ENCODE measurements at regions not wholly inside any gene's neighbourhood (a gene's known extent, or its start where the extent isn't known, plus 50 kb on each side); places are given as distances from the start of the nearest gene placed in this dataset.
A peak's percentile ranks its signal among the peaks of the same experiment; 100 is the strongest.

- no peaks in the 10 kb centered on the region for H3K9me2 ChIP-seq (replicated peaks; ENCODE audit: low read depth, low read length)
- H3K4me1 ChIP-seq (ENCODE audit: insufficient read depth, low read length, poor library complexity, severe bottlenecking) = no peaks in the 10 kb centered on the region
- no peaks in the 10 kb centered on the region for H3F3A ChIP-seq (ENCODE audit: low read depth)
- H3K4me2 ChIP-seq (ENCODE audit: low read depth, low read length, poor library complexity, severe bottlenecking) = no peak overlapping the region
- H3K27me3 ChIP-seq (ENCODE audit: insufficient read depth, low read length, poor library complexity, severe bottlenecking) = no peaks in the 10 kb centered on the region
- H3K4me3 ChIP-seq (ENCODE audit: low read length, poor library complexity, severe bottlenecking) = no peak overlapping the region
- no peaks in the 10 kb centered on the region for H3K36me3 ChIP-seq (ENCODE audit: insufficient read depth, low read length)
- H3K9ac ChIP-seq (ENCODE audit: low read depth, low read length, poor library complexity, severe bottlenecking) = no peak overlapping the region
- no peaks in the 10 kb centered on the region for H4K20me1 ChIP-seq (ENCODE audit: insufficient read depth, low read length, poor library complexity, severe bottlenecking)
- no peak for TF ChIP-seq EZH2phosphoT487 (IDR thresholded peaks at IDR 0.05; ENCODE audit: borderline replicate concordance)
- H2AFZ ChIP-seq (ENCODE audit: low read length) = no peak overlapping the region
- no peaks in the 10 kb centered on the region for H3K79me2 ChIP-seq (ENCODE audit: insufficient read depth, low read length)
- H3K9me3 ChIP-seq (ENCODE audit: insufficient read depth, low read depth, low read length) = no peaks in the 10 kb centered on the region
Observed at GRCh38 chr7:119132436-119132835, 907.9 kb downstream of the ANKRD7 start.

- no peaks in the 10 kb centered on the region for H3K4me1 ChIP-seq (ENCODE audit: insufficient read depth, low read length, poor library complexity, severe bottlenecking)
- TF ChIP-seq CTCF (conservative IDR thresholded peaks at IDR 0.05; ENCODE audit: low read length) (no peak), EZH2phosphoT487 (IDR thresholded peaks at IDR 0.05; ENCODE audit: borderline replicate concordance) (no peak)
- H3K4me3 ChIP-seq (ENCODE audit: low read length, poor library complexity, severe bottlenecking) = no peak overlapping the region
- no peaks in the 10 kb centered on the region for H3K79me2 ChIP-seq (ENCODE audit: insufficient read depth, low read length)
- no peaks in the 10 kb centered on the region for H4K20me1 ChIP-seq (ENCODE audit: insufficient read depth, low read length, poor library complexity, severe bottlenecking)
- no peaks in the 10 kb centered on the region for H3K36me3 ChIP-seq (ENCODE audit: insufficient read depth, low read length)
- no peak overlapping the region for H3K9ac ChIP-seq (ENCODE audit: low read depth, low read length, poor library complexity, severe bottlenecking)
- H3F3A ChIP-seq (ENCODE audit: low read depth) = no peaks in the 10 kb centered on the region
- H3K27me3 ChIP-seq (ENCODE audit: insufficient read depth, low read length, poor library complexity, severe bottlenecking) = no peaks in the 10 kb centered on the region
- no peak overlapping the region for H2AFZ ChIP-seq (ENCODE audit: low read length)
- no peak overlapping the region for H3K4me2 ChIP-seq (ENCODE audit: low read depth, low read length, poor library complexity, severe bottlenecking)
- peaks cover 3% of the 10 kb centered on the region; the same call in 1 of the 2 replicates for H3K9me3 ChIP-seq (ENCODE audit: insufficient read depth, low read depth, low read length)
- no peaks in the 10 kb centered on the region for H3K9me2 ChIP-seq (replicated peaks; ENCODE audit: low read depth, low read length)
Observed at GRCh38 chr7:119167431-119167830, 942.9 kb downstream of the ANKRD7 start.

- no peaks in the 10 kb centered on the region for H3F3A ChIP-seq (ENCODE audit: low read depth)
- H3K9me2 ChIP-seq (replicated peaks; ENCODE audit: low read depth, low read length) = no peaks in the 10 kb centered on the region
- H2AFZ ChIP-seq (ENCODE audit: low read length) = no peak overlapping the region
- H3K4me1 ChIP-seq (ENCODE audit: insufficient read depth, low read length, poor library complexity, severe bottlenecking) = no peaks in the 10 kb centered on the region
- TF ChIP-seq EZH2phosphoT487 (IDR thresholded peaks at IDR 0.05; ENCODE audit: borderline replicate concordance) (no peak), CTCF (conservative IDR thresholded peaks at IDR 0.05; ENCODE audit: low read length) (no peak)
- H3K4me2 ChIP-seq (ENCODE audit: low read depth, low read length, poor library complexity, severe bottlenecking) = no peak overlapping the region
- no peaks in the 10 kb centered on the region for H3K79me2 ChIP-seq (ENCODE audit: insufficient read depth, low read length)
- no peaks in the 10 kb centered on the region for H3K27me3 ChIP-seq (ENCODE audit: insufficient read depth, low read length, poor library complexity, severe bottlenecking)
- H3K36me3 ChIP-seq (ENCODE audit: insufficient read depth, low read length) = no peaks in the 10 kb centered on the region
- no peak overlapping the region for H3K4me3 ChIP-seq (ENCODE audit: low read length, poor library complexity, severe bottlenecking)
- no peak overlapping the region for H3K9ac ChIP-seq (ENCODE audit: low read depth, low read length, poor library complexity, severe bottlenecking)
- H4K20me1 ChIP-seq (ENCODE audit: insufficient read depth, low read length, poor library complexity, severe bottlenecking) = no peaks in the 10 kb centered on the region
- H3K9me3 ChIP-seq (ENCODE audit: insufficient read depth, low read depth, low read length) = peaks cover 2% of the 10 kb centered on the region; the same call in 1 of the 2 replicates
Observed at GRCh38 chr7:119172043-119172442, 947.5 kb downstream of the ANKRD7 start.

- no peak overlapping the region for H3K9ac ChIP-seq (ENCODE audit: low read depth, low read length, poor library complexity, severe bottlenecking)
- H3K4me1 ChIP-seq (ENCODE audit: insufficient read depth, low read length, poor library complexity, severe bottlenecking) = no peaks in the 10 kb centered on the region
- no peaks in the 10 kb centered on the region for H3K27me3 ChIP-seq (ENCODE audit: insufficient read depth, low read length, poor library complexity, severe bottlenecking)
- no peaks in the 10 kb centered on the region for H4K20me1 ChIP-seq (ENCODE audit: insufficient read depth, low read length, poor library complexity, severe bottlenecking)
- H3K9me3 ChIP-seq (ENCODE audit: insufficient read depth, low read depth, low read length) = no peaks in the 10 kb centered on the region
- no peaks in the 10 kb centered on the region for H3K79me2 ChIP-seq (ENCODE audit: insufficient read depth, low read length)
- no peaks in the 10 kb centered on the region for H3K9me2 ChIP-seq (replicated peaks; ENCODE audit: low read depth, low read length)
- peak; percentile 93 for TF ChIP-seq CTCF (conservative IDR thresholded peaks at IDR 0.05; ENCODE audit: low read length)
- no peak for TF ChIP-seq EZH2phosphoT487 (IDR thresholded peaks at IDR 0.05; ENCODE audit: borderline replicate concordance)
- H3K36me3 ChIP-seq (ENCODE audit: insufficient read depth, low read length) = no peaks in the 10 kb centered on the region
- peak overlapping the region; percentile 78 for H2AFZ ChIP-seq (ENCODE audit: low read length)
- H3K4me3 ChIP-seq (ENCODE audit: low read length, poor library complexity, severe bottlenecking) = no peak overlapping the region
- peak overlapping the region; percentile 9 for H3K4me2 ChIP-seq (ENCODE audit: low read depth, low read length, poor library complexity, severe bottlenecking)
- H3F3A ChIP-seq (ENCODE audit: low read depth) = no peaks in the 10 kb centered on the region
Observed at GRCh38 chr7:119175911-119176627, 951.6 kb downstream of the ANKRD7 start.

Measured in Loucy (cell line).